Progenitor cell of endocrine pancreas (in vitro differentiated cells): ENCODE measurements at regions not wholly inside any gene's neighbourhood (a gene's known extent, or its start where the extent isn't known, plus 50 kb on each side); places are given as distances from the start of the nearest gene placed in this dataset.
A peak's percentile ranks its signal among the peaks of the same experiment; 100 is the strongest.

ENCODE experiments used
- DNase-seq: peaks from one replicate; pipeline ENCODE4 v3.0.0; 2021; ENCODE audit warnings: low spot score; ENCODE audit not compliant: unreplicated experiment
- H3K27ac Mint-ChIP-seq: 2 replicates; pipeline ENCODE4 v1.8.0; 2021; ENCODE audit warnings: mild to moderate bottlenecking, moderate library complexity, mixed read lengths
- H3K27me3 Mint-ChIP-seq: 2 replicates; pipeline ENCODE4 v1.8.0; 2021; ENCODE audit warnings: mixed read lengths
- H3K36me3 Mint-ChIP-seq: 2 replicates; pipeline ENCODE4 v1.8.0; 2022; ENCODE audit warnings: mixed read lengths; ENCODE audit not compliant: insufficient read depth
- H3K4me1 Mint-ChIP-seq: 2 replicates; pipeline ENCODE4 v1.8.0; 2021; ENCODE audit warnings: low read depth, mixed read lengths
- H3K4me3 Mint-ChIP-seq: 2 replicates; pipeline ENCODE4 v1.8.0; 2021; ENCODE audit warnings: low read depth, mild to moderate bottlenecking, moderate library complexity, mixed read lengths
- H3K9me3 Mint-ChIP-seq: 2 replicates; pipeline ENCODE4 v1.8.0; 2021; ENCODE audit warnings: low read depth, mixed read lengths
- CTCF ChIP-seq: fragments of 200-600 bp; sonication (generic); IDR thresholded peaks from one replicate; pipeline ENCODE4 v1.5.0; 2021; ENCODE audit warnings: antibody characterized with exemption, mild to moderate bottlenecking; ENCODE audit not compliant: unreplicated experiment

- H3K36me3 Mint-ChIP-seq = peaks cover 3% of the 10 kb centered on the region
- H3K4me3 Mint-ChIP-seq = no peak overlapping the region
- no peak for TF ChIP-seq CTCF
- no peaks in the 10 kb centered on the region for H3K27me3 Mint-ChIP-seq
- DNase-seq = no peak
- no peaks in the 10 kb centered on the region for H3K4me1 Mint-ChIP-seq
- no peak overlapping the region for H3K27ac Mint-ChIP-seq
- H3K9me3 Mint-ChIP-seq = peaks cover 15% of the 10 kb centered on the region
Measured at GRCh38 chrX:125791787-125792186, 374.3 kb downstream of the DCAF12L2 start.

GRCh38 chrX:125810856-125811255 lies 355.2 kb downstream of the DCAF12L2 start:
- H3K36me3 Mint-ChIP-seq = no peaks in the 10 kb centered on the region
- no peak overlapping the region for H3K4me3 Mint-ChIP-seq
- no peaks in the 10 kb centered on the region for H3K27me3 Mint-ChIP-seq
- TF ChIP-seq CTCF = no peak
- H3K9me3 Mint-ChIP-seq = no peaks in the 10 kb centered on the region
- no peaks in the 10 kb centered on the region for H3K4me1 Mint-ChIP-seq
- DNase-seq = no peak
- H3K27ac Mint-ChIP-seq = no peak overlapping the region

GRCh38 chrX:125826080-125826479 lies 340.0 kb downstream of the DCAF12L2 start:
- Mint-ChIP-seq H3K4me1 (no peaks in the 10 kb centered on the region), H3K4me3 (no peak overlapping the region), H3K9me3 (peaks cover 33% of the 10 kb centered on the region), H3K36me3 (peaks cover 4% of the 10 kb centered on the region), H3K27ac (no peak overlapping the region), H3K27me3 (no peaks in the 10 kb centered on the region)
- DNase-seq = no peak
- peak; percentile 45 for TF ChIP-seq CTCF

GRCh38 chrX:125826774-125827451 lies 339.2 kb downstream of the DCAF12L2 start:
- no peaks in the 10 kb centered on the region for H3K4me1 Mint-ChIP-seq
- peaks cover 4% of the 10 kb centered on the region for H3K36me3 Mint-ChIP-seq
- H3K27me3 Mint-ChIP-seq = no peaks in the 10 kb centered on the region
- H3K27ac Mint-ChIP-seq = no peak overlapping the region
- peaks cover 34% of the 10 kb centered on the region for H3K9me3 Mint-ChIP-seq
- no peak overlapping the region for H3K4me3 Mint-ChIP-seq
- no peak for DNase-seq
- no peak for TF ChIP-seq CTCF

GRCh38 chrX:125846271-125846670 lies 319.8 kb downstream of the DCAF12L2 start:
- H3K9me3 Mint-ChIP-seq = peaks cover 5% of the 10 kb centered on the region
- no peaks in the 10 kb centered on the region for H3K36me3 Mint-ChIP-seq
- no peaks in the 10 kb centered on the region for H3K27me3 Mint-ChIP-seq
- TF ChIP-seq CTCF = no peak
- H3K4me3 Mint-ChIP-seq = no peak overlapping the region
- no peak for DNase-seq
- H3K4me1 Mint-ChIP-seq = no peaks in the 10 kb centered on the region
- no peak overlapping the region for H3K27ac Mint-ChIP-seq
